MM.1S (cell line): ENCODE measurements at regions not wholly inside any gene's neighbourhood (a gene's known extent, or its start where the extent isn't known, plus 50 kb on each side); places are given as distances from the start of the nearest gene placed in this dataset.

Experiments used
- DNase-seq: peaks from one replicate; pipeline ENCODE4 v3.0.0-alpha.2; 2015
- H2AFZ ChIP-seq: fragments of 300-600 bp; sonication (generic); 2 replicates; pipeline ENCODE4 v1.6.0; 2016; ENCODE audit warnings: antibody characterized with exemption, low read length
- H3F3A ChIP-seq: fragments of 300-600 bp; sonication (generic); 2 replicates; pipeline ENCODE4 v1.6.1; 2016; ENCODE audit warnings: mild to moderate bottlenecking, antibody characterized with exemption, low read length, moderate library complexity, mixed read lengths; ENCODE audit not compliant: insufficient read depth
- H3K27ac ChIP-seq: fragments of 300-600 bp; sonication (generic); 2 replicates; pipeline ENCODE4 v1.5.1; 2016; ENCODE audit warnings: mild to moderate bottlenecking, low read length
- H3K27me3 ChIP-seq: fragments of 300-600 bp; sonication (generic); replicated peaks from 2 replicates; pipeline ENCODE4 v1.6.0; 2016; ENCODE audit warnings: low read length; ENCODE audit not compliant: insufficient read depth
- H3K36me3 ChIP-seq: fragments of 300-600 bp; sonication (generic); replicated peaks from 2 replicates; pipeline ENCODE4 v1.6.1; 2016; ENCODE audit warnings: mild to moderate bottlenecking, low read length, mixed read lengths; ENCODE audit not compliant: insufficient read depth
- H3K4me1 ChIP-seq: fragments of 300-600 bp; sonication (generic); 2 replicates; pipeline ENCODE4 v1.6.1; 2016; ENCODE audit warnings: low read length, mixed read lengths
- H3K4me2 ChIP-seq: fragments of 300-600 bp; sonication (generic); 2 replicates; pipeline ENCODE4 v1.6.0; 2016; ENCODE audit warnings: low read depth, low read length
- H3K4me3 ChIP-seq: fragments of 300-600 bp; sonication (generic); 2 replicates; pipeline ENCODE4 v1.5.1; 2016; ENCODE audit warnings: low read length, mixed read lengths
- H3K79me2 ChIP-seq: fragments of 300-600 bp; sonication (generic); 2 replicates; pipeline ENCODE4 v1.6.1; 2016; ENCODE audit warnings: mixed run types, low read length, mixed read lengths
- H3K9ac ChIP-seq: fragments of 300-600 bp; sonication (generic); 2 replicates; pipeline ENCODE4 v1.6.1; 2016; ENCODE audit warnings: low read length, mixed read lengths
- H3K9me2 ChIP-seq: fragments of 300-600 bp; sonication (generic); replicated peaks from 2 replicates; pipeline ENCODE4 v1.6.1; 2016; ENCODE audit warnings: mild to moderate bottlenecking, low read length, mixed read lengths; ENCODE audit not compliant: insufficient read depth
- H3K9me3 ChIP-seq: fragments of 300-600 bp; sonication (generic); replicated peaks from 2 replicates; pipeline ENCODE4 v1.6.1; 2016; ENCODE audit warnings: mild to moderate bottlenecking, low read length, mixed read lengths; ENCODE audit not compliant: insufficient read depth
- H4K20me1 ChIP-seq: fragments of 300-600 bp; sonication (generic); 2 replicates; pipeline ENCODE4 v1.6.1; 2016; ENCODE audit warnings: mild to moderate bottlenecking, low read length, moderate library complexity, mixed read lengths; ENCODE audit not compliant: insufficient read depth
- EZH2 ChIP-seq: fragments of 300-600 bp; sonication (generic); optimal IDR thresholded peaks from 2 replicates; pipeline ENCODE3; 2017; ENCODE audit warnings: low read depth, mild to moderate bottlenecking, antibody characterized with exemption, low read length, mixed read lengths
- EZH2phosphoT487 ChIP-seq: fragments of 300-600 bp; sonication (generic); IDR thresholded peaks from 2 replicates; pipeline ENCODE4 v1.6.1; 2018; ENCODE audit warnings: antibody characterized with exemption, low read length
- TF ChIP-seq, protein P1 (sequence below): fragments of 300-600 bp; sonication (generic); IDR thresholded peaks from 2 replicates; pipeline ENCODE4 v1.5.1; 2016; ENCODE audit warnings: antibody characterized with exemption, low read length, mixed read lengths

DNA sequence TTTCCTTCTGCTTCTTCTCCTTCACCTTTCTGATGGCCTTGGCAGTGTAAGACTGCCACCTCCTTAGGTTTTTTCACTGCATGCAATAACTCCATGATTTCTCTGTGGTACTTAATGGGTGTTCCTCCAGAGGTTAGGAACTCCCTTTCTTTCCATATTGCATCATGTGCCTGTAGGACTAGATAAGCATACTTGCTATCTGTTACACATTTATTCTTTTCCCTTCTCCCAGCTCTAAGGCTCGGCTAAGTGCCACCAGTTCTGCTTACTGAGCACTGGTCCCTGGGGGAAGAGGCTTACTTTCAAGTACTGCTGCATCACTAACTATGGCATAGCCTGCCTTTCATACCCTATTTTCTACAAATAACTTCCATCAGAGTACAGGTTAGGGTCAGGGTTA is 351.8 kb downstream of the OTOL1 start:
- peaks cover 7% of the 10 kb centered on the region for H3K4me1 ChIP-seq
- H2AFZ ChIP-seq: no peak overlapping the region
- H3F3A ChIP-seq: peaks cover 4% of the 10 kb centered on the region; the same call in 1 of the 2 replicates
- H3K79me2 ChIP-seq: no peaks in the 10 kb centered on the region
- no peaks in the 10 kb centered on the region for H3K9me2 ChIP-seq
- H3K4me2 ChIP-seq: no peak overlapping the region
- no peak for DNase-seq
- H3K9ac ChIP-seq: no peak overlapping the region
- no peak overlapping the region for H3K27ac ChIP-seq
- H3K4me3 ChIP-seq: no peak overlapping the region
- H3K27me3 ChIP-seq: no peaks in the 10 kb centered on the region
- TF ChIP-seq EZH2: no peak
- TF ChIP-seq, protein P1, sequence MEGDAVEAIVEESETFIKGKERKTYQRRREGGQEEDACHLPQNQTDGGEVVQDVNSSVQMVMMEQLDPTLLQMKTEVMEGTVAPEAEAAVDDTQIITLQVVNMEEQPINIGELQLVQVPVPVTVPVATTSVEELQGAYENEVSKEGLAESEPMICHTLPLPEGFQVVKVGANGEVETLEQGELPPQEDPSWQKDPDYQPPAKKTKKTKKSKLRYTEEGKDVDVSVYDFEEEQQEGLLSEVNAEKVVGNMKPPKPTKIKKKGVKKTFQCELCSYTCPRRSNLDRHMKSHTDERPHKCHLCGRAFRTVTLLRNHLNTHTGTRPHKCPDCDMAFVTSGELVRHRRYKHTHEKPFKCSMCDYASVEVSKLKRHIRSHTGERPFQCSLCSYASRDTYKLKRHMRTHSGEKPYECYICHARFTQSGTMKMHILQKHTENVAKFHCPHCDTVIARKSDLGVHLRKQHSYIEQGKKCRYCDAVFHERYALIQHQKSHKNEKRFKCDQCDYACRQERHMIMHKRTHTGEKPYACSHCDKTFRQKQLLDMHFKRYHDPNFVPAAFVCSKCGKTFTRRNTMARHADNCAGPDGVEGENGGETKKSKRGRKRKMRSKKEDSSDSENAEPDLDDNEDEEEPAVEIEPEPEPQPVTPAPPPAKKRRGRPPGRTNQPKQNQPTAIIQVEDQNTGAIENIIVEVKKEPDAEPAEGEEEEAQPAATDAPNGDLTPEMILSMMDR: no peak
- TF ChIP-seq EZH2phosphoT487: no peak
- H3K9me3 ChIP-seq: no peaks in the 10 kb centered on the region
- no peaks in the 10 kb centered on the region for H3K36me3 ChIP-seq
- no peaks in the 10 kb centered on the region for H4K20me1 ChIP-seq

DNA sequence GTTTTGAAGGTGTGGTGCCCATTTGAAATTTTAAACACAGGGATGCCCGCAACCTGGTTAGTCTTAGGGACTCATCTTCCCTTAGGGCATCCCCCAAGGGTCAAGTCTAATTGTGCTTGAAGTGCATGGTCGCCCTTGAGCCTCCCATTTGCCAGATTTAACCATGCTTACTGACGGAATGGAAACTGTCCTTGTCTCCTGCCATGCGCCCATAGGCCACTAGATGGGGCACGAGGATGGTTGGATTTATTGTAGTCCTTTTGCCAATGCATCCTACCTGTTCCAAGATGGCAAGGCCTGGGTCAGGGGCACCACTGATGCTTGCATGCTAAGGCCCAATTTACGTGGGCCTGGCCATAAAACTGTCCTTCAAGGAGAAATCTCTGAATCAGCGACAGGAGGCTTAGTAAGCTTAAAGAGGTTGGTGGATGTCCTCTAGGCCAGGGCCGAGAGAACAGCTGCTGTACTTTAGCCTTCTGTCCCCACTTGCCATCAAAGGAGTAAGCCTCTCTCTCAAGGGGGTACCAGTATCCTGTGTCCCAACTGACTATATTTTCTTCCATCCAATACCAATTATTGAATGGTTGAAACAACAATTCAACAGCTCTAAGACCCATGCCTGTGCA is 355.4 kb downstream of the OTOL1 start:
- peak; percentile 78 for DNase-seq

DNA sequence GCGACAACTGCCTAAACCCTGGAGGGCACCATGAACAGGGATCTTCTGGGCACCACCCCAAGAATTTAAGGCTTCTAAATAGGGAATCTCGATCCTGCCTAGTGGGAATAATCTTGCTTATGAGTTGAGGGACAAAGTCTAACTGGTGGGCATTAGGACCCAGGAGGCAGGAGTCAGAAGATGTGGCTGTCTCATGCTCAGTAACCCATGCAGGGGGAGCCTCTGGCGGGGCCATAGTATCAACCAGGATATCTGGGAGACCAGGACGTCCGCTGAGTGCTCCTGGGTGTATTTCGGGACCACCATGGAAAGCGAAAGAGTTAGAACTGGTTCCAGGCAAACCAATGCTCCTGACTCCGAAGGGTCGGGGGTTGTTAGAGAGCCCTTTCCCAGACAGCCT is 356.1 kb downstream of the OTOL1 start:
- H3K4me2 ChIP-seq: no peak overlapping the region

More for the DNA sequence above, 355.4 kb downstream of the OTOL1 start:
- TF ChIP-seq EZH2phosphoT487 (no peak), EZH2 (no peak)
- TF ChIP-seq, protein P1: peak; percentile 94
- peaks cover 12% of the 10 kb centered on the region for H3K4me1 ChIP-seq
- H3K9me2 ChIP-seq: no peaks in the 10 kb centered on the region
- H3K9ac ChIP-seq: no peak overlapping the region
- no peak overlapping the region for H3K4me3 ChIP-seq
- peak overlapping the region; percentile 50 for H2AFZ ChIP-seq
- H3K9me3 ChIP-seq: no peaks in the 10 kb centered on the region
- H3K4me2 ChIP-seq: peak overlapping the region; percentile 28; the same call in 1 of the 2 replicates
- H3K27ac ChIP-seq: no peak overlapping the region
- no peaks in the 10 kb centered on the region for H3K36me3 ChIP-seq
- no peaks in the 10 kb centered on the region for H3K79me2 ChIP-seq
- H3F3A ChIP-seq: no peaks in the 10 kb centered on the region
- no peaks in the 10 kb centered on the region for H4K20me1 ChIP-seq
- H3K27me3 ChIP-seq: no peaks in the 10 kb centered on the region

GRCh38 chr3:161854232-161854771 is 357.7 kb downstream of the OTOL1 start:
- Histone ChIP-seq H3K36me3 (no peaks in the 10 kb centered on the region), H3K4me1 (peaks cover 12% of the 10 kb centered on the region), H2AFZ (no peak overlapping the region), H3K27ac (no peak overlapping the region), H3K4me3 (no peak overlapping the region), H3K9me3 (no peaks in the 10 kb centered on the region), H3F3A (no peaks in the 10 kb centered on the region), H4K20me1 (no peaks in the 10 kb centered on the region), H3K4me2 (no peak overlapping the region), H3K9me2 (no peaks in the 10 kb centered on the region), H3K9ac (no peak overlapping the region), H3K27me3 (no peaks in the 10 kb centered on the region), H3K79me2 (no peaks in the 10 kb centered on the region)
- TF ChIP-seq, protein P1: peak; percentile 58
- TF ChIP-seq EZH2phosphoT487: no peak
- no peak for TF ChIP-seq EZH2
- DNase-seq: peak; percentile 37

More for the DNA sequence above, 356.1 kb downstream of the OTOL1 start:
- Histone ChIP-seq H3K4me3 (no peak overlapping the region), H3F3A (no peaks in the 10 kb centered on the region), H3K79me2 (no peaks in the 10 kb centered on the region), H3K9me2 (no peaks in the 10 kb centered on the region), H4K20me1 (no peaks in the 10 kb centered on the region), H3K27me3 (no peaks in the 10 kb centered on the region), H3K27ac (no peak overlapping the region), H3K9ac (no peak overlapping the region), H3K4me1 (peaks cover 12% of the 10 kb centered on the region), H3K9me3 (no peaks in the 10 kb centered on the region), H2AFZ (no peak overlapping the region), H3K36me3 (no peaks in the 10 kb centered on the region)
- no peak for DNase-seq
- TF ChIP-seq EZH2phosphoT487: no peak
